Mammary epithelial cell (primary cell): ENCODE measurements at regions not wholly inside any gene's neighbourhood (a gene's known extent, or its start where the extent isn't known, plus 50 kb on each side); places are given as distances from the start of the nearest gene placed in this dataset.

Source experiments
- EZH2 ChIP-seq: IDR thresholded peaks from 2 replicates; pipeline ENCODE4 v1.6.1; 2012; ENCODE audit warnings: low read length, inconsistent platforms, borderline replicate concordance
- TF ChIP-seq, protein P1 (sequence below), 2 donors: IDR thresholded peaks in 1 of 2; conservative IDR thresholded peaks in 1 of 2; 2 replicates each; pipeline ENCODE4 v1.5.1; 2011 to 2012; ENCODE audit warnings: inconsistent platforms in 2 of 2, low read length in 2 of 2, mild to moderate bottlenecking in 2 of 2, control low read depth in 1 of 2, low read depth in 1 of 2; ENCODE audit not compliant: insufficient read depth in 1 of 2; ENCODE audit errors: extremely low read depth in 1 of 2

DNA sequence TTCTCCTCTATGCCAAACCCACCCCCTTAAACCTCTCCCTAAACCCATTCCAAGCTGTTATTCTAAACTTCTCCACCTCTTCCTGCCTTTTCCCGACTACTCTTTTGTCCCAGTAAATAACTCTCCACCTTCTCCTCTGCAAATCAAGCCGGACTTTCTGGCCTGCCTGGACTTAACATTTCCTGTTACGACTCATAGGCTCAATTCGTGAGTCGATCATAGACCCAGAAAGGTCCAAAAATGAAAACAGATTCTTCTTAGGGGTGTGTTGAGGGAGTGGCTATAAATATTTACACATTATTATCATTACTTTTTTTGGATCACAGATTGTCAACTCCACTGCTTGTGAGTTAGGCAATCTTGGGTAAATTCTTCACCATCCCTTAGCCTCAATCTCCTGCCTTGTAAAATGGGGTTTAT, 59.0 kb upstream of the HABP2 start:
- TF ChIP-seq, protein P1, sequence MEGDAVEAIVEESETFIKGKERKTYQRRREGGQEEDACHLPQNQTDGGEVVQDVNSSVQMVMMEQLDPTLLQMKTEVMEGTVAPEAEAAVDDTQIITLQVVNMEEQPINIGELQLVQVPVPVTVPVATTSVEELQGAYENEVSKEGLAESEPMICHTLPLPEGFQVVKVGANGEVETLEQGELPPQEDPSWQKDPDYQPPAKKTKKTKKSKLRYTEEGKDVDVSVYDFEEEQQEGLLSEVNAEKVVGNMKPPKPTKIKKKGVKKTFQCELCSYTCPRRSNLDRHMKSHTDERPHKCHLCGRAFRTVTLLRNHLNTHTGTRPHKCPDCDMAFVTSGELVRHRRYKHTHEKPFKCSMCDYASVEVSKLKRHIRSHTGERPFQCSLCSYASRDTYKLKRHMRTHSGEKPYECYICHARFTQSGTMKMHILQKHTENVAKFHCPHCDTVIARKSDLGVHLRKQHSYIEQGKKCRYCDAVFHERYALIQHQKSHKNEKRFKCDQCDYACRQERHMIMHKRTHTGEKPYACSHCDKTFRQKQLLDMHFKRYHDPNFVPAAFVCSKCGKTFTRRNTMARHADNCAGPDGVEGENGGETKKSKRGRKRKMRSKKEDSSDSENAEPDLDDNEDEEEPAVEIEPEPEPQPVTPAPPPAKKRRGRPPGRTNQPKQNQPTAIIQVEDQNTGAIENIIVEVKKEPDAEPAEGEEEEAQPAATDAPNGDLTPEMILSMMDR (conservative IDR thresholded peaks at IDR 0.05 in 1 of 2, IDR thresholded peaks at IDR 0.05 in 1 of 2; ENCODE audit: extremely low read depth in 1 of 2, insufficient read depth in 1 of 2, low read depth in 1 of 2, low read length in 2 of 2), result no peak
- no peak for TF ChIP-seq EZH2
